CD4-positive, alpha-beta T cell treated with Interleukin-1 beta for 1 hour (primary cell): ENCODE measurements at regions not wholly inside any gene's neighbourhood (a gene's known extent, or its start where the extent isn't known, plus 50 kb on each side); places are given as distances from the start of the nearest gene placed in this dataset.
"Not testable (repeated sequence)": the region's sequence is repeated elsewhere in the genome, so short reads cannot be mapped to it uniquely, and the experiment has no call there.

ENCODE experiments used
- DNase-seq, 2 donors: peaks; one replicate each; pipeline ENCODE4 v3.0.0-alpha.2; 2020 to 2022

DNA sequence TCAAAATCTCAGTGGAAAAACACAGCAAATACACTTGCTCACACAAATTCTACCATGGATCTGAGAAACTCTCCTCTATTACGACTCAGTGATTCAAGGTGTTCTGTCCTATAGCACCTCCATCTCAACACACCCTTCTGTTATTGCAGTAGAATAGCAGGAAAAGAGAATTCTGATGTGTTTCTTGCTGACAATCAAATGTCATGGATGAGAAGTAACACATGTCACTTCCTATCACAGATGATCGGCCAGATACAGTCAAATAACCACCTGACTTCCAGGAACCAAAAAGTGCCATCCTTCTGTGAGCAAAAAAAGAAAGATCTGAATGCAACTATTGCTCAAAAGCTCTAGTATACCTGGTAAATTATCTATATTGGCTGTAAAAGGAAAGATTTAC lies 734.2 kb upstream of the GBE1 start:
- DNase-seq: no peak

DNA sequence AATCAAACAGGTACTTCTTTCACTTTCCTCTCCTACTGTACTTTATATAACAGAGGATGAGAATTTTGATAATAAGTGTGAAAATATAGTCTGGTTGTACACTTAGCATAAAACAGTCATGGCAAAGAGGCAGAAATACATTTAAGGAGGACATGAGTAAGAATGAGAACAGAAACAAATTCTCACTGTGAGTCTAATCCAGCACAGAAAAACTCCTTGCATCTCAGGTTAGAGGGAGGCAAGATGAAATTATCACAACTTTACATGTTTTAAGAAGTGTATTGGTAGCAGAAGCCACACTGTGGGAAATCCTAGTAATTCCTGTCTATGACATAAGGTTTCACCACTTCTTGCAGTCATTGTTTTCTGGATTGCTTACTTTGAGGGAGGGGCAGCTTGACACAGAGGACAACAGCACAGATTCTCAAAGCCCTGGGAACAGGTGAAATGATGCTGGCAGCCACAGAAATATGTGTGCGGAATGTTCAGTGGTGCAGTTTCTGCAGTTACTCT lies 733.6 kb upstream of the GBE1 start:
- no peak for DNase-seq

GRCh38 chr3:82493858-82494257 lies 732.4 kb upstream of the GBE1 start:
- no peak for DNase-seq

DNA sequence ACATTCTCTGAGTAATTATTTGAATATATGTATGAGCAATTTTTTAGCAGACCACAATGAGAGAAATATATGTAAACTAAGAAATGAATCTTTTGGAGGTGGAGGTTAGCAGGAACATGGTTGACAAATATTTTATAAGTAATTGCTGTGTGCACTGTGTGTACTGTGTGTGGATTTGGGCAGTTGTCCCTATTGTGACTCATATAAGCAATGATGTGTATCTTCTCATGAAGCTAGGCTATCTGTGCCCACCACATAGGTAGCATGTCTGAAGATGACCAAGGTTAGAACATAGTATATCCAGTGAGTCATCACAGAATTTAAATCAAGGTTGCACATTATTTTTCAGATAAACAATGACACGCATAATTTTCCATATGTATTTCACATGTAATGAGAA lies 713.9 kb upstream of the GBE1 start:
- DNase-seq: no peak

- DNase-seq: no peak
Measured at GRCh38 chr3:82474711-82475110, 713.3 kb upstream of the GBE1 start.

- DNase-seq: no peak
Measured at GRCh38 chr3:82473864-82474541, 712.6 kb upstream of the GBE1 start.

DNA sequence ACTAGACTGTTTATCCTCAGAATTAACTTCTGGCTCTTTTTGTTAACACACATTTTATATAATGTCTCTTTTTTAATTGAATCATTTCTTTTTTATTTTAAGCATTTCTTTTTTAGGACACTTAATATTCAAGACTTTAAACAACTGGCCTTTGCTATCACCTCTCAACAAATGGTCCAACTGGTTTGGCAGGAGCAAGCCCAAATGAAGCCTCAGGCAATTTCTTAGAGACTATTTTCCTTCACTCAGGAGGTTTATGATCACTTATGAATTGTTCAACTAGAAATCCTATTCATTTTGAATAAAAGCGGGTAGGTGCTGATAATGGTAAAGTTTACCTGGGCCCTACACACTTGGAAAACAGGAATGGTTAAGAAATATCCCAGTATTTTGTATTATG lies 705.6 kb upstream of the GBE1 start:
- DNase-seq: no peak

DNA sequence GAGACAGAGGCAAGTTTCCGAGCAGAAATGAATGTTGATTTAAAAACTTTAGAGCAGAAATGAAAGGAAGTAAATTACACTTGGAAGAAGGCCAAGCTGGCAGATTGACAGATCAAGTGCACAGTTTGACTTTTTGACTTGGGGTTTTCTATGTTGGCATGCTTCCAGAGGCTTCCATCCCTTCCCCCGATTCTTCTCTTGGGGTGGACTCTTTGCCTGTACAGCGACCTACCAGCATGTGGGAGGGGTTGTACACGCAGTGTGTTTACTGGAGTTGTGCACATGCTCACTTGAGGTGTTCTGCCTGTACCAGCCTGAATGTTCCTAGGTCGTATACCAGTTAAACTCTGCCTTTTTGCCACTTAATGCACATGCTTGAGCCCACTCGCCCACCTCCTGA lies 701.5 kb upstream of the GBE1 start:
- no peak for DNase-seq

- no peak for DNase-seq
Measured at GRCh38 chr3:82461049-82461889, 699.8 kb upstream of the GBE1 start.

DNA sequence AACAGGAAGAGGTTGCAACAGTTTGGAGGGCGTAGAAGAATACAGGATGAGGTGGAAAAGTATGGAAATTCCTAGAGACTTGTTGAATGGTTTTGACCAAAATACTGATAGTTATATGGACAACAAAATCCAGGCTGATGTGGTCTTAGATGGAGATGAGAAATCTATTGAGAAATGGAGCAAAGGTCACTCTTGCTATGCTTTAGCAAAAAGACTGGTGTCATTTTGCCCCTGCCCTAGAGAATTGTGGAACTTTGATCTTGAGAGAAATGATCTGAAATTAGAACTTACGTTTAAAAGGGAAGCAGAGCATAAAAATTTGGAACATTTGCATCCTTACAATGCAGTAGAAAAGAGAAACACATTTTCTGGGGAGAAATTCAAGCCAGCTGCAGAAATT lies 686.9 kb upstream of the GBE1 start:
- no peak for DNase-seq

- DNase-seq: not testable (repeated sequence)
Measured at GRCh38 chr3:82428821-82429220, 667.4 kb upstream of the GBE1 start.

DNA sequence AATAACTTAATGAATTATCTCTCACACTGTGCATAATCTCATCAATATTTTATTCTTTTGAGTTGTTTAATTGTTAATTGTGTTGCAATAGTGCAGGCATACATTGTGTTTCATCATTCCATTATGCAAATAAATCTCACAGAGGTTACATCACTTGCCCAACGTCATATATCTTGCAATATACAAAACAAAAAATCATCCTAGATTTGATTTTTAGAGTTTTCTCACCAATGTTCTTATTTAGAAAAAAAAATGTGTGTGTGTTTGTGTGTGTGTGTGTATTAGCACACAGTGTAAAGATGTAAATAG lies 662.5 kb upstream of the GBE1 start:
- no peak for DNase-seq

GRCh38 chr3:82423268-82424030 lies 662.0 kb upstream of the GBE1 start:
- DNase-seq: no peak

GRCh38 chr3:82416830-82417229 lies 655.4 kb upstream of the GBE1 start:
- DNase-seq: no peak

- DNase-seq: no peak
Measured at GRCh38 chr3:82416349-82416748, 654.9 kb upstream of the GBE1 start.

GRCh38 chr3:82413171-82413570 lies 651.7 kb upstream of the GBE1 start:
- DNase-seq: no peak

- no peak for DNase-seq
Measured at GRCh38 chr3:82410366-82410765, 648.9 kb upstream of the GBE1 start.

DNA sequence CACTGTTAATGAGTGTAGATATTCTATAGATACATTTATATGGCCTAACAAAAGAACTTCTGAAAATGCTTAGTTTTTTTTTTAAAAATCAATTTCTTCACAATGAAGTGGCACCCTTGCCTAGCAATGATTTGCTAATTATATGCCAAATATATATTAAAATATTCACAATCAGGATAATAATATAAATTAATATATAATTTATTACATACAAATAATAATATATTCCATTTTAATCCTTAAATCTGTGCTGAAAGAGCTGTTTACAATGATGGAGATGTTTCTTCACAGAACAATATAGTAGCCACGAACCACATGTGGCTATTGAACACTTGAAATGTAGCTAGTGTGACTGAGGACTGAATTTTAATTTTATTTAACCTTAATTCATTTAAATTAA lies 648.4 kb upstream of the GBE1 start:
- no peak for DNase-seq

DNA sequence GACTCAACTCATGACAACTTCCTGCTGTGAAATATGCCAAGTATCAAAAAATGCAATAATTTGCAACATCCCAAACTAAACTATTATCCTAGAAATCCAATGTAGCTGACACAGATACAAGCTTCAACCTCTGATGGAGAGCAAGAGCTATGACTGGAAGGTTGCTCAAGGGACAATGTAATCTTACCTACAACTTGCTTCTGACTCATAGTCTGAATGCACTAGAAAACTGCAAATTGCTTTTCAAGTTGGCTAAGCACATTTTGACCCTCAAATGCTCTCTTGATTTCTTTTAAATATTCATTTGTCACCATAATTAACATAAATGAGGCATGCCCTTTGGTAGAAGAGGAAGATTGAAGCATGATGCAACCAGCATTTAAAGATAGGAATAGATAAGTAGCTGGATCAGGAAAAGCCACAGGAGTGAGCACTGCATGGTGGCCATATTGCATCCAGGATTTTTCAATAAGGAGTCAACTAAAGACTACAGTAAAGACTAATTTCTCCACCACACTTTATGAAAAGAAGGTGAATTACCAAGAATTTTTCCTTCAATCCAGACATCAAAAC lies 630.8 kb upstream of the GBE1 start:
- DNase-seq: no peak

- DNase-seq: no peak
Measured at GRCh38 chr3:82390868-82391267, 629.4 kb upstream of the GBE1 start.

DNA sequence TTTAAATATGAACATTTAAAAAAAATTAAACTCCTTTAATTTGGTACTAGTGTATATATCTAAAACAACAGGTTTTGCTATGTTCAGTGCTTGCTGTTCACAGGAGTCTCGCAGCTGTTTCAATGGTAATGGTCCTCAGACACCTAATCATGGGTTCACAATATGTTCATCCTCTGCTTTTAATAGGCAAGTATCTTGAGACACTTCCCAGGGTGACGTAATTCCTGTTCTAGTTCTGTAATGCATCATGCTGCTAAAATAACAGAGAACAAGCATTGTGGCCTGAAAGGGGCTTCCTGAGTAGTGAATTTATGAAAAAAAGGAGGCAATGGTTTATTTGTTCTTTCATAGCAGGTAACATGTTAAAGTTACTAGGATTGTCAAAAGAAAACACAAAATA lies 625.2 kb upstream of the GBE1 start:
- DNase-seq: no peak

DNA sequence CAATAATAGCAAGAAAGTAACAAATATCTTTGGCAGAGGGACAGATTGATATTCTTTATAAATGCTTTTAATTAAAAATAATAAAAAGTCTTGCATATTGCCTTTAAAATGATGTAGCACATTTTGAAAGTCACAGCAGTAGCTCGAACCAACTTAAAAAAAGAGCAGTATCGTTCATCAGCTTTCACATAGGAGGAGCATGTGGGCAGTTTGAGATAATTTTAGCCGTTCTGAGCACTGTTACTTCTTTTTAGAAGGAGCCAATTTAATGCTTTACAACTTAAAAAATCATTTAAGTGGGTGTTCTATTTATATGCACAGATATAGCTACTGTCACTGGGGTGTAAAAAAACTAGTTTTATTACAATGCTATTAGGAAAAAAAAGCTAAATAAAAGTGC lies 622.7 kb upstream of the GBE1 start:
- DNase-seq: no peak

- no peak for DNase-seq
Measured at GRCh38 chr3:82382831-82383230, 621.4 kb upstream of the GBE1 start.

DNA sequence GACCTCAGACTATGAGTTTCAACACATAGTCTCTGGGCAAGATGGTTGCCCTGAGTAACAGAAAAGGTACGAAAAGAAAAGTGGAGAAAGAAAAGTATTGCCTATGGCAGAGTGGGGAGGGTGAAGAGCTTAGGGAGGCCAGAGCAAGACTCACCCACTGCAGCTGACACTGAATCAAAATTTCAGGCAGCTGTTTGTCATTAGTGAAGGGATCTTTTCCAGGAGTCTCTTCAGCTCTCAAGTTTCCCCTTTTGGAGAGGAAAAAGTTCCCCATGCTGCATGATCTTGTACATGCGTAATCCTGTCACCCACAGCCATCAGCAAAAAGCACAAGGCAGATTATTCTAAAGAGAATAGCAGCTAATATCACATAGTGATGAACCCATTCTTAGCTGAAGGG lies 616.9 kb upstream of the GBE1 start:
- DNase-seq: no peak
